ENCODE measurements at regions not wholly inside any gene's neighbourhood (a gene's known extent, or its start where the extent isn't known, plus 50 kb on each side); places are given as distances from the start of the nearest gene placed in this dataset.

DNA sequence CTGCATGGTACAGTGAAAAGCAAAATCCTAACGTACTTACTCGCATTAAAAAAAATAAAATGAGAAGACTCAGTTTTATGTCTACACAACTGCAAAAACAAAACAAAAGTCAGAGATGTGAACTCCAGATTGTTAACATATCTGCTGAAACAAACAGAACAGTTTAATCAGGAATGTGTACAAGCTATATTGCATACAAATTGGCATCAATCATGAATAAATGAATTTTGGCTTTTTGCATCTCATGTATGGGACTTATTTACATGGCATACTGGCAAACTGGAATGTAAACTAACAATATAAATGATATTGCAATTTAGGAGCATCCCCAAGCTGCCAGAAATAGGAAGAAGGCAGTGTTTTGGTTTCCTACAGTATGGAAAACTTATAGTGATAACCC lies 79.6 kb upstream of the NSMCE3 start:
- no peak for DNase-seq

DNA sequence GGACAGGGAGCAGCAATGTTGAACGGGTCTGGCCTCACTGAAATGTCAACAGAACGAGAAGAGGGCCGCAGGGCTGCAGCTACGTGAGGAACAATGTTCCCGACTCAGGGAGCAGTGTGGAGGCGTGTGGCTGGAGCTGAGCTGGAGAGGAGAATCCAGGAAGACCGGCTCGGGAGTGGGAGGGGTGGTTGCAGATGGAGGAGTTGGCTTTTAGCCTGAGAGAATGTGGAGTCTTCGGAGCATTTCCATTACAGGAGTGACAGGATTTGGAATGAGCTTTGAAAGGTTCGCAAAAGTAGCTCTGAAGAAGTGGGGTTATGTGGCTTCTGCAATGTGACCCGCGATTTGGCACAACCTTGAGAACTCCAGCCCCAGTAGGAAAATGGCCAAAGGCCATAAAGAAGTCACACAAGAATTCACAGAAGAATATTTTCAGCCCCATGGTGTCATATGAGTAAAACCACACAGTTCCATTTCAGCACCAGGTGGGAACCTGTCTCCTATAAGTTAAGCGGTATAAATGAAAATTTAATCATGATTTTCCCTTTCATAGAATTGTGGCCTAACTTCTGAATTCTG lies 78.8 kb upstream of the NSMCE3 start:
- DNase-seq: no peak

DNA sequence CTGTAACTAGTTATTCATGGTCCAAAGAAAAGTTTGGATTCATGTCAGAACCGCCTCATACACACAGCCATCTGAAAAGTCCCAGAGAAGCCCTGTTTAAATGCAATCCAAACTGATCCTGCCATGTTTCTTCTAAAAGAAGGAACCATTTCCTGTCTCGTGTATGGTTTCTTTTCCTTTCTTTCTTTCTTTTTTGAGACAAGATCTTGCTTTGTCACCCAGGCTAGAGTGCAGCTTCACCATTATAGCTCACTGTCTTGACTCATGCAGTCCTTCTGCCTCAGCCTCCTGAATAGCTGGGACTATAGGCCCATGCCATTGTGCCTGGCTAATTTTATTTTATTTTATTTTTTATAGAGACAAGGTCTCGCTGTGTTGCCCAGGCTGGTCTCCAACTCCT lies 77.4 kb upstream of the NSMCE3 start:
- DNase-seq: no peak

DNA sequence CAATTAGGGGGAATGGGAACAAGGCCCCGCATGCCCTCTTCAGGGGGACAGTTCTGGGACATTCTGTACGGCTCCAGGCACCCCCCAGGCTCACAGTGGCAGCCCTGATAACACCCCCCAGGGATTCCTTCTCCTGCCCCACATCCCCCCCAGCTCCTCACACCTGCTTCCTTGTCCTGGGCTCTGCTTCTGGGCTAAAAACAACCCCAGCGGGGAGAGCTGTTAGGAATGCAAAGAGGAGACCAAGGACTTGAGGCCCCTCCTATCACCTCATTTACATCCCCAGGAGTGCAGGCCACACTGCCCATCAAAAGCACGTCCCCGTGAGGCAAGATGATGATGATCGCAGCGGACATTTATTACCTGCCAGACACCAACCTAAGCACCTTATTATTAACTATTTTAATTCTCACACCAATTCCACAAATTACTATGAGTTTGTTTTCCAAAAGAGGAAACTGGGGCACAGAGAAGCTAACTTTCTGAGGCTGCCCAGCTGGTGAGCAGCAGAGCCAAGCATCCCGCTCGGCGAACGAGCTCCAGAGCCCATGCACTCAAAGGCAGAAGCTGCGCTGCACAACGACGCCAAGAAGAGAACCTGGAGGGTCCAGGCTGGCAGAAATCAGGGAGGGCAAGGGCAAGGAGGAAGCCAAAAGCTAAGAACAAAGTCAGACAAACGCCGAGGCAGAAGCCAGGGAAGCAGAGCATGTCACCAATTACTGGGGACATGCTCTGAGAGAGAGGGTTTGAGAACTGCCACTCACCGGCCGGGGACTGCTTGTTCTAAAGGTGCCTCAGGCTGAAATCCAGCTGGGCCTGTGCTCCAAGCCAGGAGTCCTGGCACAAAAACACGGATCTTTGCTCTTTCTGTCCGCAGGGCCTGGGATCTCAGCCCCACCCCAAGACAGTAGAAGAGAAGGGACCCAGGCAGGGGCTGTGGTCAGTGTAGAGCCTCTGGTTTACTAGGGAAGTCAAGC lies 76.2 kb upstream of the NSMCE3 start:
- DNase-seq: no peak

DNA sequence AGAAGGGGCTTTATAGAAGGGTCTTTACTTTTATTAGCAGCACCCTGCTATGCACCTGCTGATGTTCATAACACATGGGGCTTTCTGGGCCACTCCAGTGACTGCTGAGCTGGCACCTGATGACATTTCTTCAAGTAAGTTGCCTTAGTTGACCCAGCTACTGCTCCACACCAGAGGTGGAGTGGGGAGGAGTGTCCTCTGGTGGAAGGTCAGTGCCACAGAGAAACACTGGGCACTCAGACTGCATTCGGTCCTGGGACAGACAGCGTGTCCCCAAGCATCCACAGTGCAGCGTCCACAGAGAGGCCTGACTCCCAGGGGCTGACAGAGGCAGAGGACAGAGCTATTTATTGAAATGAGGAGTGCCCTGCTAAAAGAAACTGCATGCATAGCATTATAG lies 74.9 kb upstream of the NSMCE3 start:
- no peak for DNase-seq

DNA sequence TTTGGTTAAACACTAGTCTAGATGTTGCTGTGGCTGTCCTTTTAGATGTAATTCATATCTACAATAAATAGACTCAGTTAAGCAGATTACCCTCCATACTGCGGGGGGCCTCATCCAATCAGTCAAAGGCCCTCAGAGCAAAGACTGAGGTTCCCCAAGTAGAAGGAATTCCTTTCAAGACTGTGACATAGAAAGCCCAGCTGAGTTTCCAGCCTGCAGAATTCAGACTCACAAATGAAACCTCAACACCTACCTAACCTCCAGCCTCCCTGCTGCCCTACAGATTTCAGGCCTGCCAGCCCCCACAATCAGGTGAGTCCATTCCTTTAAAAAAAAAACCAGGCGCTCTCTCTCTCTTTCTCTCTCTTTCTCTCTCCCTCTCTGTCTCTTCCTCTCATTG lies 73.6 kb upstream of the NSMCE3 start:
- DNase-seq: no peak

DNA sequence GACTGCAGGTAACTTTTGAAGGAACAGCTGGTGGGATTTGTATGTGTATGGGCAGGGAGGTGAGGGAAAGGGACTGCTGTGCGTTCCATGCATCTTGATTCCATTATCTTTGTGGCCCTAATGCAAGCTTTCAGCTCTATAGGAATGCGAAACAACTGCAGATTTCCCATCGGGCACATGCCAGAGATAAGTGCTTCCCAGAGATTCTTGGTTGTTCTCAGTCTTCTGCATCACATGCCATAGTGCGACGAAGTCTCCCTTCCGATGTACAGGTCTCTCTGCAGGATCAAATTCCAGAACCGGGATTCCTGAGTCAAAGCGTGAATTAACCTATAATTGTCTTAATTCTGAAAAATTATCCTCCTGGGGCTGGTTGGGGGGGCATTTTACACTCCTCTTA lies 72.6 kb upstream of the NSMCE3 start:
- DNase-seq: no peak

DNA sequence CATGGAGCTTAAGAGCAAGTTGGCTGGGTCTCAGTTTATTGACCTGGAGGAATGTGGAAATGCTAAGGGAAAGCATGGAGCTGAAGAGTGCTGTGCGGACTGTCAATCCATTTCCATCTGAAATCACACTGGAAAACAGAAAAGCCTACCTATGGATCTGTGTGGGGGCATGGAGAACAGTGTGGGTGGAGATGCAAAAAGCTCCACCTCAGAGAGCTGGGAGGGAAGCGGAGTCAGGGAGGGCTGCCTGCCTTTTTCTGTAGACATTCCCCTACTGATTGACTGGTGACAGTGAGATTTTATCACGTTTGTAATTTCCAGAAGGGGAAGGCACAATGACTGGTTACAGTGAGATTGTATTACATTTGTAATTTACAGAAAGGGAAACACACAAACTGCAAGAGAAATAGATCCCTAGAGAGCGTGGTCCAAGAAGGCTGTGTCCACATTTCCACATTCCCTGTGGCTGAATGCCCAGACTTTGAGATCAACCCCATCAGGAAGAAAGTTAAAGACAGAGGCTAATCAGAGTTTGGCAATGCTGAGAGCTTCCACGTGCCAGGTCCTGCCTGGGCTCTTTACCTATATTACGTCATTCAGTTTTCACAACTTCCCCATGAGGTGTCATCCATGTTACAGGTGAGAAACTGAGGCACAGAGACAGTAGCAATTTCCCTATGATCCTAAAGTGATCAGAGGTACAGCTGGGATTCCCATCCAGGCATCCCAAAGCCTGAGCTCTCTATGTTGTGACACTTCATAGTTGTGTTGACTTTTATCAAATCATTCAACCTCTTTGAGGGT lies 67.7 kb upstream of the NSMCE3 start:
- DNase-seq: no peak

DNA sequence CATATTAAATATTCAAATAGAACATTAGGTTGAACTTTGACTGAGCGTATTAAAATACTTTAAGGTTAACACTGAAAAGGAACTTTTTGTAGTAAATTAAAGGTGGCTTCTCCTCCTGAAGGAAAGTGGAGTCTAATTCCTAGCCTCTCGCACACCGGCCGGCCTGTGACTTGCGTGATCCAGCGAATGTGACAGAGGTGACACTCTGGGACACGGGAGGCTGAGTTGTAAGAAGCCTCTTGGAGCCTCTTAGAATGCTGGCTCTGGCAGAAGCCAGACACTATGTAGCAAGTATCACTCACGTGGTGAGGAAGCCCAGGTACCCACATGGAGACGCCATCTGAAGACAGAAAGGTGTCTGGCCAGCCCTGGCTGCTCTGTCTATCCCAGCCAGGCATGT lies 64.9 kb upstream of the NSMCE3 start:
- no peak for DNase-seq

DNA sequence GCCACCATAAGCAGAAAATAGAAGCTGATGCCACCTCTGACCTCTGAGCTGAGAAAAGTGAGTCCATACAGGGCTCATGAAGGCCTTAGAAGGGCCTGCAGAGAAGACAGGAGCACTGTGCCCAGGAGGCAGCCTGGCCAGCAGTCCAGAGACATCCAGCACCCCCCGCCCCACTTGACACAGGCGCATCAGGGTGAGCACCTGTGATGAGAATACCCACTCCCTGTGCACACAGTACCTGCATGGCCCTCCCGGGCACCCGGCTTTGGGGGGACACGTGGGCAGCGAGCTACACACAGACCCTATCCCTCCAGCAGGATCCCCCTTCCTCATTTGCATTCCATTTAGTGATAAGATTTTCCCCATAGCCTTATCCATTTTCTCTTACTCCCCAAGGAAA lies 63.6 kb upstream of the NSMCE3 start:
- DNase-seq: no peak

DNA sequence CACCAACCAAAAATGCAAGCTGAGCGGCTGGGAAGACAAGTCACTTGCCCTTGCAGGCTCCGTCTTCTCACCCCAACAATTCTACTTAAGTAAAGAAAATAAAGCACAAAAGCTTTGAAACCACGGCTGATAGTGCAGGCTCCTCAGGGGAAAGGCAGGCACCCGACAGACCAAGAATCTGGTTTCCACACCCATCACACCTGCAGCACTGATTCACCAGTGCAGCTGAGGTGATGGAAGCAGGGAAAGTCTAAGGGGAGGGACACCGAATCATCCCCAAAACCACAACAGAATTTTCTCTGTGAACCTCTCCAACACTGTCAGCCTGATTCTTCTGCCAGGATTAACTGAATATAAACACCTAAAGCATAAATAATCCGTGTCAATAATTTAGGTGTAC lies 62.0 kb upstream of the NSMCE3 start:
- no peak for DNase-seq

DNA sequence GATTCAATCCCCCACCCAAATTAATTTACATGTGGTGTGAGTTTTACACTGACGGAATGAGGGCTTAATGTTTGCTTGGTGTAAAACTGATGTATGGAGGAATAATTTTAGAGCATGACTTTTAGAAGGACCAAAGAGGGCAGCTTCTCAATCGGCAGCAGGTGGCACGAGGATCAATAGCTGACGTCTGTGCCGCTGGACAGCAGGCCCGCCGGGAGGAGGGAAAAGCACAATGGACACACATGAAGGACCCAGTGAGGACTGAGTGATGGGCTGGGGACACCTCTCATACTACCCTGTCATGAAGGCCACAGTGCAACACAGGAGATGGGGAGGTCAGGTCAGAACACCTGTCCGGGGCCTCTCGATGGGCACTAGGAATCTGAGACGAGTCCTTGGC lies 61.4 kb upstream of the NSMCE3 start:
- DNase-seq: no peak

DNA sequence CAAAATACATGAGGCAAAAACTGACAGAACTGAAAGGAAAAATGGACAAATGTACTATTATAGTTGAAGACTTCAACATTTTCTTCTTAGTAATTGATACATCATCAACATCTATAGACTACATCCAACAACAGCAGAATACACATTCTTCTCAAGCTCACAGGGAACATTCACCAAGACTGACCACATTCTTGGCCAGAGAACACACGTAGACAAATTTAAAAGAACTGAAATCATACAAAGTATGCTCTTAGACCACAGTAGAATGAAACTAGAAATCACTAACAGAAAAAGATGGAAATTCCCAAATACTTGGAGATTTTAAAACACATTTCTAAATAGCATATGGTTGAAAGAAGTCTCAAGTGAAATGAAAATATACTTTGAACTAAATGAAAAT lies 55.1 kb upstream of the NSMCE3 start:
- DNase-seq: no peak

DNA sequence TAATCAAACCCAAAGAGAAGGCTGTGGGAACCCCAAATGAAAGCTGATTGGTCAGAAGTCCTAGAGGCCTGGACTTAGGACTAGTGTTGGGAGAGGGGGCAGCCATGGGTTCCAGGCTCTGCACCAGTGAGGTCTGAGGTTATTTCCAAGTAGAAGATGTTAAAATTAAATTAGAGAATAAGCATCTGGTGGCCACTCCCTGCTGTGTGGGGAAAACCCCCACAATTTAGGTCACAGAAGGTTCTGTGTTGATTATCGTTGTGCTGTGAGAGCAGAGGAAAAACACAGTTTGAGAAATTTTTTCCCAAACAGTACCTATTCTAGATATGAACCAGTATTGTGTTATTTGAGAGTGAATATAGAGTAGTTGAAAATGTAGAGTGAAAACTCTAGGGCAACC lies 53.9 kb upstream of the NSMCE3 start:
- DNase-seq: no peak

DNA sequence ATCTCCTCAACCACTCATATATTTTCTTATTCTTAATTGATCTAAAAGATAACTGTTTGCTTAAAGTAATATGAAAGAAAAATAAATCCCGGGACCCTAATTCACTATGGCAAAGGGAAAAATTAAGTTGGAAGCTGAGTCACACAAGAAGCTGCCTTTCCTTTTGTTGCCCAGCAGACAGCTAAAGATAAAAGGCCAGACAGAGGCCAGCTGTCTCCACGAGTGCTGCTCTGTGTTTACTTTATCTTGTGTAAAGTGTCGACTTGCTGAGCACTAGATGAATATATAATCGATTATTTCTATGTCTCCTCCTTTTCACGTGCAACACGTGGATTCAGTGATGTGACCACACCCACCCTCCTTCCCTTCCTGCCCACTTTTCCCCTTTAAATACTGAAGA lies 52.8 kb upstream of the NSMCE3 start:
- DNase-seq: no peak

DNA sequence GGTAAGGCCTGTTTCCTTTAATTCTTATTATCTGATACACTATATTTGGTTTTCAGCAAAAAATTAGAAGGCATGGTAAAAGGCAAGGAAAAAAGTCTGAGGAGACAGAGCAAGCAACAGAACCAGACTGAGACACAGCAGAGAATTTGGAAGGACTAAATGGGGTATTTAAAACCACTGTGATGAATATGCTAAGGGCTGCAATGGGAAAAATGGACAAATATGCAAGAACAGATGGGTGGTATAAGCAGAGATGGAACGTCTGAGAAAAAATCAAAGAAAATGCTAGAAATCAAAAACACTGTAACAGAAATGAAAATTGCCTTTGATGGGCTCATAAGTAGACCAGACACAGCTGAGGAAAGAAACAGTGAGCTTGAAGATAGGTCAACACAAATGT lies 50.8 kb upstream of the NSMCE3 start:
- DNase-seq: no peak

DNA sequence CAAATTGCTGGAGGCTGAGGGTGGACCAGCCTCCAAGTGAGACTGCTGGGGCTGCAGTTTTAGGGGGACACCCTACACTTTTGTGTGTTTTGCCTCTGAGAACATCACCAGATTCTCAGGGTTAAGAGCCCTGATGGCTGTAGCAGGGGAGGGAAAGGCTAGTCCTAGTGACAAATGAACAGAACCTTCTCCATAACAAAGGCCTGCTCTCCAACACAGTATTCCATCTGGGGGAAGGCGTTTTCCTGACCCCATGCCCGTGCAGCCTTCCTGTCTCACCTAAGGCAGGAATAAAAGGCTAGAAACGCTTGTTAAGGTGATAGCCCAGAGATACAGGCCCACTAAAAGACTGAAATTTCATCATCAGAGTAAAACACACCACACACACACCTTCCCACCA lies 50.2 kb upstream of the NSMCE3 start:
- no peak for DNase-seq

All from stimulated activated CD4-positive, alpha-beta T cell treated with anti-CD3 and anti-CD28 coated beads, Interleukin-4, amount 100 ng/mL, for 4 hours (primary cell).